ENCODE measurements at regions not wholly inside any gene's neighbourhood (a gene's known extent, or its start where the extent isn't known, plus 50 kb on each side); places are given as distances from the start of the nearest gene placed in this dataset.
"Not testable (repeated sequence)": the region's sequence is repeated elsewhere in the genome, so short reads cannot be mapped to it uniquely, and the experiment has no call there.

DNA sequence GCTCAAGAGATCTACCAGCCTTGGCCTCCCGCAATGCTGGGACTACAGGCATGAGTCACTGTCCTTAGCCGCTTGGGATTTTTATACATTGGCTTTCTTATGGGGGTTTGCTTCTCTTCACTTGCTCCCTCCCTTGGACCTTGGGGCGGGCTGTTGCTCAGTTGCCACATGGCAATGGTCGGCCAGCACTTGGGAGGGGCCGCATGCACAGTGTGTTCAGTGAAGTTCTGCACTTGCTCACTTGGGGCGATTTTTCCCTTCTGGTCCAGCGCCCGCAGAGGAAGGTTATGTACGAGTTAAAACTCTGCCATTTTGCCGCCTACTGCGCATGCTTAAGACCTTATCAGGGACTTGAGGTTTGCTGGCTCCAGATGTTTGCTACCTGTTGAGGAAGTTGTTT lies 1367.6 kb upstream of the CDH8 start:
- DNase-seq (ENCODE audit: low spot score) (no peak), ATAC-seq (ENCODE audit: low FRiP score) (no peak)
- TF ChIP-seq, protein P1, sequence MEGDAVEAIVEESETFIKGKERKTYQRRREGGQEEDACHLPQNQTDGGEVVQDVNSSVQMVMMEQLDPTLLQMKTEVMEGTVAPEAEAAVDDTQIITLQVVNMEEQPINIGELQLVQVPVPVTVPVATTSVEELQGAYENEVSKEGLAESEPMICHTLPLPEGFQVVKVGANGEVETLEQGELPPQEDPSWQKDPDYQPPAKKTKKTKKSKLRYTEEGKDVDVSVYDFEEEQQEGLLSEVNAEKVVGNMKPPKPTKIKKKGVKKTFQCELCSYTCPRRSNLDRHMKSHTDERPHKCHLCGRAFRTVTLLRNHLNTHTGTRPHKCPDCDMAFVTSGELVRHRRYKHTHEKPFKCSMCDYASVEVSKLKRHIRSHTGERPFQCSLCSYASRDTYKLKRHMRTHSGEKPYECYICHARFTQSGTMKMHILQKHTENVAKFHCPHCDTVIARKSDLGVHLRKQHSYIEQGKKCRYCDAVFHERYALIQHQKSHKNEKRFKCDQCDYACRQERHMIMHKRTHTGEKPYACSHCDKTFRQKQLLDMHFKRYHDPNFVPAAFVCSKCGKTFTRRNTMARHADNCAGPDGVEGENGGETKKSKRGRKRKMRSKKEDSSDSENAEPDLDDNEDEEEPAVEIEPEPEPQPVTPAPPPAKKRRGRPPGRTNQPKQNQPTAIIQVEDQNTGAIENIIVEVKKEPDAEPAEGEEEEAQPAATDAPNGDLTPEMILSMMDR (IDR thresholded peaks at IDR 0.05) = no peak

DNA sequence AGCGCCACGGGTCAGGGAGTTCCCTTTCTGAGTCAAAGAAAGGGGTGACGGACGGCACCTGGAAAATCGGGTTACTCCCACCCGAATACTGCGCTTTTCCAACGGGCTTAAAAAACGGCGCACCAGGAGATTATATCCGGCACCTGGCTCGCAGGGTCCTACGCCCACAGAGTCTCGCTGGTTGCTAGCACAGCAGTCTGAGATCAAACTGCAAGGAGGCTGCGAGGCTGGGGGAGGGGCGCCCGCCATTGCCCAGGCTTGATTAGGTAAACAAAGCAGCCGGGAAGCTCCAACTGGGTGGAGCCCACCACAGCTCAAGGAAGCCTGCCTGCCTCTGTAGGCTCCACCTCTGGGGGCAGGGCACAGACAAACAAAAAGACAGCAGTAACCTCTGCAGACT lies 1352.0 kb upstream of the CDH8 start:
- not testable (repeated sequence) for DNase-seq (ENCODE audit: low spot score); ATAC-seq (ENCODE audit: low FRiP score)

DNA sequence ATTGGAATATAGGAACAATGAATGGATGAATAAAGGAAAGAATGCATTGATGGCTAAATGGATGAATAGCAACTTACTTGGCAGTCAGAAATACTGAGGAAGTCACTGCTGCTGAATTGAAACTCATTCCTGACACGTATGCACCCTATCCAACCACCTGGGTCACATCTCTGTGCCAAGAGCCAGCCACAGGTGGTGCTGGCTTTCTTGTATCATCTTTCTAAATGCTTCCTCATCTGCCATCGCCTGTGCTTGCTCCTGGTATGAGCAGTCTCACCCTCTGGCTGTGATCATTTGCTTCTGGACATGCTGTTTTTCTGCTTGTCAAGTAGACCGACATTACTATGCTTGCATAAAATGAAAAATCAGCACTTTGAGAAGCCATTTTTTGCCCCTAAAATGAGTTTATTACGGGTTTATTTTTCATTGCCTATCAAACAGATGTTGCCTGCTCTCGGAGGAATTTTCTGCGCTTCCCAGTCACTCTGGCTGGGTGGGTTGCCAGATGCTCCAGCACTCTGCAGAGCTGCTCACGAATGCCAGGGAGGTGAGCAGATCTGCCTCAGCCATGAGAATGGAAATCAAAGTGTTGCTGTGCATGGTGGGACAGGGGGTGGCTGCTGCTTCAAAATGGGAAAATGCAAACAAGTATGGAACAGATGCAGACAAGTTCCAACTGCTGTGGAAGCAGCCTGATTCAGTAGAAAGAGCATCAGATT lies 1349.6 kb upstream of the CDH8 start:
- TF ChIP-seq, protein P1 (IDR thresholded peaks at IDR 0.05) = no peak
- no peak for DNase-seq (ENCODE audit: low spot score)
- ATAC-seq (ENCODE audit: low FRiP score) = no peak

DNA sequence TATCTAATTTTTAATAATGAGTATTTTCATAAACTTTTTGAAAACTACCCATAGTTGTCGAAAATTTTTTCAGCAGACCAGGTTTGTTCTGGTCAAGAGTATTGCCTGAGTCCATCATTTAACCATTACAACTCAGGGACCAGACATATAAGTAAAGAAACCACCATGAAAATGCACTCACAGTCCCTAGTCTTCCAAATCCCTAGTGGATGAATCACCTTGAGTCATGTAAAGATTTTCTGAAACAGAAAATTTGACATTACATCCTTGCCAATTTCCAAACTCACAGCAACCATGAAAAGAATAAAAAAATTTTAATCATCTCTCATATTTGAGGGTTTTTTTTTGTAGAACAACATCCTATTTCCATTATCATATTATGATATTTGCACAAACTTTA lies 1337.5 kb upstream of the CDH8 start:
- TF ChIP-seq, protein P1 (IDR thresholded peaks at IDR 0.05) = no peak
- DNase-seq (ENCODE audit: low spot score) (no peak), ATAC-seq (ENCODE audit: low FRiP score) (no peak)

DNA sequence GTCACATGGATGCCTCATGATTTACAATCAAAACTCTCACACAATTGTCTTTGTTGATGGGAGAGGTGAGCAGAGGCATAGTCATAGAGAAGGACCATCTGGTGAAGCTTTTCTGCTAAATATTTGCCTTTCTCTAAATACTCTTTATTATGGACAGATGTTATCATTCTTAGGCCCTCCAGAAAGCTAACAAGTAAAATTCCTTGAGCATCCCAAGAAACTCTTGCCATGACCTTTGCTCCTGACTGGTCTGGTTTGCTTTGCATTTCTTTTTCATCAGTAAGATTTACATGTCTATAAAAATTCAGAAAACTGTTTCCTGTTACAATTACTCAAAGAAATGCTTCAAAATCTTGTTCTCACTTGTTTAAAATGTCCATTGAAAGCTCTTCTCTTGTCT lies 1336.6 kb upstream of the CDH8 start:
- DNase-seq (ENCODE audit: low spot score) = no peak
- TF ChIP-seq, protein P1 (IDR thresholded peaks at IDR 0.05) = no peak
- no peak for ATAC-seq (ENCODE audit: low FRiP score)

DNA sequence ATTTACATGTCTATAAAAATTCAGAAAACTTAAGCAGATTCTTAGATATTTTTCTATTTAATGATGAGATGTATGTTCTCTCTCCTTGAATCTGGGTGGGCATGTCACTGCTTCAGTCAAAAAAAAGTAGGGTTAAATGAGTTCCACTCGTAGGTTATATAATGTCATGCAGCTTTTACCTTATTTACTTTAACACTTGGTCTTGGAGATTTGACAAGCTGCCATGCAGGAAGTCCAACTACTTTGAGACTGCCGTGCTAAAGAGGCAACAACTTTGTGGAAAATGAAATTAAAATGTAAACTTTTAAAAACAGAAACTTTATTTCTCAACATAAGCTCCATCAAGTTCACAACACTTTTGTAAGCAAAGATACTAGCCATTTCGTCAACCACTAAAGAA lies 1336.0 kb upstream of the CDH8 start:
- no peak for DNase-seq (ENCODE audit: low spot score)
- ATAC-seq (ENCODE audit: low FRiP score) = no peak
- TF ChIP-seq, protein P1 (IDR thresholded peaks at IDR 0.05) = no peak

DNA sequence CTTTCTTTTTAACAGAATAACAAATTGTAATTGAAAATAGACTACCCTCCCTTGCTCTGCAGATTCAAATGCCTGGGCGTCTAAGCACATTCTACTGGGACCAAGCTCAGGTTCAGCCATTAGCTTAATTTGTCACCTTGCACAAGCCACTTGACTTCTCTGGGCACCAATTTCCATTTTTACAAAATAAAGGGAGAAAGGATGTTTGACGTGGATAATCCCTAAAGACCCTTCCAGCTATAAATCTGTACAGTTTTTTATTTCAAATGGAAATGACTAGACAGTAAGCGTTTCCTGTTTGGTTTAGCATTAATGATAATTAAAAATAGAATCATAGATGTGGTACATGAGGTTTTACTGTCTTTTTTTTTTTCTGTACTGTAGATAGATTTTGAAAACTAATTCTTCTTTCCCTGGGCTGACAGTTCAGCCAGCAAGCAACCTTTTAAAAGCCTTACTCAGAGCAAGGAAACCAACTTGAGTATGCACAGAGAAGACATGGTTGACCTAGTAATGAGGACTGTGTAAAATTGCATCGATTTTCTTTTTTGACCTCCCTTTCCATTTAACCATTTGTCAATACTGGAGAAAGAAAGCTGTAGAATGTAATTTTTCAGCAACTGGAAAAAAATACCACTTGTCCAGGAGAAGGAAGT lies 1329.5 kb upstream of the CDH8 start:
- no peak for DNase-seq (ENCODE audit: low spot score)
- TF ChIP-seq, protein P1 (IDR thresholded peaks at IDR 0.05) = no peak

More for the DNA sequence above, 1329.5 kb upstream of the CDH8 start:
- ATAC-seq (ENCODE audit: low FRiP score) = no peak

Data from omental fat pad (tissue), 3 donors.